K562 (cell line): ENCODE measurements at regions not wholly inside any gene's neighbourhood (a gene's known extent, or its start where the extent isn't known, plus 50 kb on each side); places are given as distances from the start of the nearest gene placed in this dataset.

Experiments used
- ATAC-seq: fragments of 200-7000 bp; cut with Tn5 transposase; 3 replicates; pipeline ENCODE4 v1.9.1; 2020; ENCODE audit warnings: moderate library complexity
- BruUV-seq: library from RNA; stranded (reverse); fragments of 400-500 nt; replicated peaks from 2 replicates; lab custom pipeline; 2021; lab: Mats Ljungman, UMichigan
- CTCF ChIA-PET: fragments of 300-600 bp; formaldehyde crosslinking; extraction: SDS; loops from one replicate; lab custom pipeline; 2021; ENCODE audit warnings: low intra/inter-chr PET ratio; lab: Yijun Ruan, JAX
- POLR2A ChIA-PET: fragments of 300-600, 350-650 bp; sonication (Branson Sonifier 250); formaldehyde crosslinking; extraction: SDS; loops from one replicate; lab custom pipeline; 2021; ENCODE audit warnings: antibody characterized with exemption, inconsistent platforms; lab: Yijun Ruan, JAX
- DNase-seq, 4 experiments: peaks; one replicate each; pipeline versions ENCODE4 v3.0.0 to v3.0.0-alpha.2; 2011 to 2018; ENCODE audit warnings: low spot score in 3 of 4, mixed read lengths in 3 of 4; ENCODE audit errors: extremely low read depth in 1 of 4
- FAIRE-seq: peaks from 2 replicates; lab custom pipeline; 2011; peaks lifted over from hg19 to GRCh38; lab: Jason Lieb, UNC
- H2AFZ ChIP-seq: 2 replicates; pipeline ENCODE4 v1.6.0; 2011; ENCODE audit warnings: low read depth, low read length, control low read depth, inconsistent platforms
- H3K27ac ChIP-seq: fragments of 200-600 bp; 3 replicates; pipeline ENCODE4 v1.8.0; 2011; ENCODE audit warnings: low read depth, mild to moderate bottlenecking, control low read depth, inconsistent platforms, low read length, moderate library complexity, mixed read lengths; ENCODE audit errors: extremely low read depth
- H3K27me3 ChIP-seq, 2 experiments: fragments of 300-600 bp in 1 of 2; 2 replicates in 1 of 2; 3 replicates in 1 of 2; pipeline versions ENCODE4 v1.6.0 to v1.8.0; 2011; ENCODE audit warnings: inconsistent platforms in 2 of 2, low read length in 2 of 2, mild to moderate bottlenecking in 1 of 2, mixed read lengths in 1 of 2, moderate library complexity in 1 of 2; ENCODE audit not compliant: control insufficient read depth in 2 of 2, insufficient read depth in 2 of 2
- H3K36me3 ChIP-seq: fragments of 300-600 bp; 3 replicates; pipeline ENCODE4 v1.8.0; 2011; ENCODE audit warnings: mild to moderate bottlenecking, low read length, inconsistent platforms; ENCODE audit not compliant: control insufficient read depth, insufficient read depth
- H3K4me1 ChIP-seq, 2 experiments: fragments of 200-600 bp in 1 of 2; replicated peaks in 1 of 2; 2 replicates in 1 of 2; 3 replicates in 1 of 2; pipeline versions ENCODE4 v1.5.1 to v1.8.0; 2011; ENCODE audit warnings: inconsistent platforms in 2 of 2, low read length in 2 of 2, mild to moderate bottlenecking in 1 of 2, mixed read lengths in 1 of 2, moderate library complexity in 1 of 2; ENCODE audit not compliant: control insufficient read depth in 2 of 2, insufficient read depth in 2 of 2
- H3K4me2 ChIP-seq: 2 replicates; pipeline ENCODE4 v1.6.1; 2011; ENCODE audit warnings: low read length, control low read depth, inconsistent platforms, mixed read lengths; ENCODE audit not compliant: insufficient read depth
- H3K4me3 ChIP-seq: fragments of 200-600 bp; sonication (generic), shearing (Covaris generic); 2 replicates; pipeline ENCODE4 v1.5.1; 2016; ENCODE audit warnings: control low read depth, inconsistent platforms
- H3K79me2 ChIP-seq: fragments of 200-600 bp; 3 replicates; pipeline ENCODE4 v1.8.0; 2011; ENCODE audit warnings: low read length, inconsistent platforms; ENCODE audit not compliant: control insufficient read depth, insufficient read depth
- H3K9ac ChIP-seq, 2 experiments: 2 replicates each; pipeline versions ENCODE4 v1.6.0 to v1.6.1; 2011; ENCODE audit warnings: low read depth in 2 of 2, low read length in 2 of 2, control low read depth in 1 of 2, inconsistent platforms in 1 of 2, mild to moderate bottlenecking in 1 of 2, mixed read lengths in 1 of 2; ENCODE audit not compliant: insufficient read depth in 1 of 2
- H3K9me1 ChIP-seq: one replicate; pipeline ENCODE4 v1.6.0; 2011; ENCODE audit warnings: inconsistent platforms, mild to moderate bottlenecking, low read length, moderate library complexity; ENCODE audit not compliant: control insufficient read depth, insufficient read depth
- H3K9me3 ChIP-seq: replicated peaks from 2 replicates; pipeline ENCODE4 v1.5.1; 2011; ENCODE audit warnings: low read depth, low read length, inconsistent platforms; ENCODE audit not compliant: control insufficient read depth, insufficient read depth
- H4K20me1 ChIP-seq: replicated peaks from 2 replicates; pipeline ENCODE4 v1.6.1; 2011; ENCODE audit warnings: low read length, inconsistent platforms, mixed read lengths; ENCODE audit not compliant: control insufficient read depth, insufficient read depth
- CAMTA2 ChIP-seq: fragments of 250-450 bp; sonication (Bioruptor Pico); conservative IDR thresholded peaks from 2 replicates; pipeline ENCODE4 v1.5.1; 2022
- ETV5 ChIP-seq: sonication (generic); formaldehyde crosslinking; IDR thresholded peaks from 2 replicates; pipeline ENCODE4 v1.4.0; 2020; ENCODE audit warnings: low read depth, mild to moderate bottlenecking, missing genetic modification reagents
- FOXJ2 ChIP-seq: fragments of 200-800 bp; sonication (Bioruptor generic); IDR thresholded peaks from 2 replicates; pipeline ENCODE4 v1.6.1; 2016; ENCODE audit warnings: missing genetic modification characterization, missing compliant biosample characterization
- FOXP1 ChIP-seq: sonication (generic); formaldehyde crosslinking; IDR thresholded peaks from 2 replicates; pipeline ENCODE4 v1.8.0; 2022; ENCODE audit warnings: mild to moderate bottlenecking, missing genetic modification reagents
- GABPA ChIP-seq: fragments of 200-800 bp; sonication (Bioruptor generic); conservative IDR thresholded peaks from 2 replicates; pipeline ENCODE4 v1.6.1; 2016; ENCODE audit warnings: low read depth, missing genetic modification characterization, missing compliant biosample characterization
- MAFF ChIP-seq: IDR thresholded peaks from 2 replicates; pipeline ENCODE4 v1.6.1; 2012; ENCODE audit warnings: low read length, improper control_type of control experiment
- POLR2AphosphoS2 ChIP-seq: IDR thresholded peaks from 2 replicates; pipeline ENCODE4 v1.6.1; 2012; ENCODE audit warnings: low read length, improper control_type of control experiment
- TAF1 ChIP-seq: IDR thresholded peaks from 2 replicates; pipeline ENCODE4 v1.6.1; 2011; ENCODE audit warnings: mild to moderate bottlenecking, low read length, moderate library complexity; ENCODE audit not compliant: insufficient read depth, control insufficient read depth, severe bottlenecking; ENCODE audit errors: extremely low read depth
- TCFL5 ChIP-seq: fragments of 250-450 bp; sonication (Bioruptor Pico); conservative IDR thresholded peaks from 2 replicates; pipeline ENCODE4 v1.6.1; 2021; ENCODE audit warnings: mild to moderate bottlenecking, moderate library complexity, matching md5 sums
- ZBTB7A ChIP-seq: IDR thresholded peaks from 2 replicates; pipeline ENCODE4 v1.6.1; 2011; ENCODE audit warnings: low read depth, mild to moderate bottlenecking, low read length, moderate library complexity, borderline replicate concordance; ENCODE audit not compliant: control insufficient read depth
- ZNF140 ChIP-seq: fragments of 250-450 bp; sonication (Bioruptor Pico); IDR thresholded peaks from 2 replicates; pipeline ENCODE4 v1.8.0; 2021; ENCODE audit warnings: moderate library complexity, mild to moderate bottlenecking, inconsistent platforms
- ZNF165 ChIP-seq: fragments of 250-450 bp; sonication (Bioruptor Pico); IDR thresholded peaks from 2 replicates; pipeline ENCODE4 v1.4.0; 2020; ENCODE audit warnings: borderline replicate concordance
- ZNF282 ChIP-seq: sonication (generic); formaldehyde crosslinking; IDR thresholded peaks from 2 replicates; pipeline ENCODE4 v1.8.1; 2023; ENCODE audit warnings: missing genetic modification reagents
- ZNF316 ChIP-seq: fragments of 450-650 bp; IDR thresholded peaks from 2 replicates; pipeline ENCODE4 v1.6.1; 2016
- ZNF384 ChIP-seq: IDR thresholded peaks from 2 replicates; pipeline ENCODE4 v1.6.1; 2012; ENCODE audit warnings: low read depth, low read length, improper control_type of control experiment
- WGBS: fragments of 100-300 bp; shearing (Covaris generic); methylation state at CpG from one replicate; pipeline ENCODE4 v1.1.6; 2016; ENCODE audit warnings: low coverage, mixed read lengths; ENCODE audit not compliant: insufficient coverage; ENCODE audit errors: missing lambda C conversion rate; 5-methylcytosine and 5-hydroxymethylcytosine counted together
- in situ Hi-C: fragments of 300-500 bp; cut with MboI; formaldehyde crosslinking; loops from 4 replicates; pipeline ENCODE4 v1.15.0; 2018; ENCODE audit warnings: inconsistent platforms, mixed read lengths
- intact Hi-C: fragments of 100-400 bp; cut with micrococcal nuclease; formaldehyde crosslinking; loops from 2 replicates; pipeline ENCODE4 v1.14.2; 2022
- TF ChIP-seq, protein P1 (sequence below): IDR thresholded peaks from 2 replicates; pipeline ENCODE4 v1.6.1; 2011; ENCODE audit not compliant: insufficient read length; ENCODE audit errors: extremely low read depth
- TF ChIP-seq, protein P2 (sequence below): fragments of 450-650 bp; formaldehyde crosslinking; IDR thresholded peaks from 2 replicates; pipeline ENCODE4 v1.4.0; 2020; ENCODE audit warnings: mild to moderate bottlenecking, moderate library complexity

DNA sequence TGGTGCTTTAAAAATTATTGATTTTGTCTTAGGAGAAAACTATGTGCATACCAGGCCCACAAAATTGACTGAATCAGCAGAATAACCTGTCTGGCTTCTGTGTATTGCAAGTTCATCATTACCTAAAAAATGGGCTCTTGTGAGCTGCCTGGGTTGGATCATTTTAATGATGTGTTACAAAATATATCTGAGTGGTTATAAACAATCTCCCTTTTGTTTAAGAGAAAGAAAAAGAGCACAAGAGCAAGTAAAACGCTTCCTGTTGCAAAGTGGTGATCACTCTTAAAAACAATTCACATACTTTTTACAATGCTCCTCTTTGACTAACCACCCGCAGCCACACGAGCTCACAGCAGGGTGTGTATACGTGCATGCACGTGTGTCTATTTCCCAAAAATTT lies 335.1 kb downstream of the HDGFL1 start:
- FAIRE-seq: no peak

DNA sequence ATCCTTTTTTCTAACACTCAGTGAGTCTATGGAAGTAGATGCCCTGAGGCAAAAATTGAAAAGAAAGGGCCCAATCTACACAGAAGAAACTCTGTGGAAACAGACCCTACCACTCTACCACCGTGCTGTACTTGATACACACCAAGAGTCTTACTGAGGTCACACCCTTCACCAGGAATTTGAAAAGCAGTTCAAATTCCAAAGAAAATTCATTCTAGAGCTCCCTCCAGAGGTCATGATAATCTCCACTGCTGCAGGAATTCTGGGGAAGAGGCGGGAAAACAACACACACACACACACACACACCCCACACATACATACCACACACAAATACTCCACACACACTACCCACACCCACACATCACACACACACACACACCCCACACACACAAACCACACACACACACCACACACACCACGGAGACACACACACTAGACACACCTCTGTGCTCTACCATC lies 336.8 kb downstream of the HDGFL1 start:
- no peak overlapping the region for H3K4me2 ChIP-seq
- POLR2A ChIA-PET: no interaction called here
- CTCF ChIA-PET: no interaction called here
- BruUV-seq: no TSS peak
- ATAC-seq (no peak), DNase-seq (no peak), FAIRE-seq (no peak)
- H3K79me2 ChIP-seq: no peaks in the 10 kb centered on the region
- peaks cover 5% of the 10 kb centered on the region; the same call in 1 of the 2 replicates for H3K9me3 ChIP-seq
- H4K20me1 ChIP-seq: no peaks in the 10 kb centered on the region
- 3% methylated on average over 3 of the region's 3 CpGs for WGBS
- H2AFZ ChIP-seq: no peak overlapping the region
- no peak overlapping the region for H3K4me3 ChIP-seq
- H3K27me3 ChIP-seq: no peaks in the 10 kb centered on the region
- H3K9me1 ChIP-seq: no peaks in the 10 kb centered on the region
- no peaks in the 10 kb centered on the region for H3K4me1 ChIP-seq
- intact Hi-C loops (no loop called here), in situ Hi-C loops (no loop called here)
- no peaks in the 10 kb centered on the region for H3K36me3 ChIP-seq
- H3K27ac ChIP-seq: no peak overlapping the region
- H3K9ac ChIP-seq: no peak overlapping the region
- TF ChIP-seq ZNF165: no peak
- TF ChIP-seq, protein P1, sequence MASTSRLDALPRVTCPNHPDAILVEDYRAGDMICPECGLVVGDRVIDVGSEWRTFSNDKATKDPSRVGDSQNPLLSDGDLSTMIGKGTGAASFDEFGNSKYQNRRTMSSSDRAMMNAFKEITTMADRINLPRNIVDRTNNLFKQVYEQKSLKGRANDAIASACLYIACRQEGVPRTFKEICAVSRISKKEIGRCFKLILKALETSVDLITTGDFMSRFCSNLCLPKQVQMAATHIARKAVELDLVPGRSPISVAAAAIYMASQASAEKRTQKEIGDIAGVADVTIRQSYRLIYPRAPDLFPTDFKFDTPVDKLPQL: no peak
- no peak for TF ChIP-seq ZNF140 (CRISPR knock-in tag)
- no peak for TF ChIP-seq ETV5 (CRISPR knock-in tag)
- no peak for TF ChIP-seq FOXJ2
- no peak for TF ChIP-seq TCFL5 (CRISPR knock-in tag)
- TF ChIP-seq ZNF282 (CRISPR knock-in tag): no peak
- no peak for TF ChIP-seq ZNF384
- no peak for TF ChIP-seq FOXP1 (CRISPR knock-in tag)
- TF ChIP-seq CAMTA2 (CRISPR knock-in tag): no peak
- TF ChIP-seq, protein P2, sequence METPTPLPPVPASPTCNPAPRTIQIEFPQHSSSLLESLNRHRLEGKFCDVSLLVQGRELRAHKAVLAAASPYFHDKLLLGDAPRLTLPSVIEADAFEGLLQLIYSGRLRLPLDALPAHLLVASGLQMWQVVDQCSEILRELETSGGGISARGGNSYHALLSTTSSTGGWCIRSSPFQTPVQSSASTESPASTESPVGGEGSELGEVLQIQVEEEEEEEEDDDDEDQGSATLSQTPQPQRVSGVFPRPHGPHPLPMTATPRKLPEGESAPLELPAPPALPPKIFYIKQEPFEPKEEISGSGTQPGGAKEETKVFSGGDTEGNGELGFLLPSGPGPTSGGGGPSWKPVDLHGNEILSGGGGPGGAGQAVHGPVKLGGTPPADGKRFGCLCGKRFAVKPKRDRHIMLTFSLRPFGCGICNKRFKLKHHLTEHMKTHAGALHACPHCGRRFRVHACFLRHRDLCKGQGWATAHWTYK (CRISPR knock-in tag): no peak
- TF ChIP-seq POLR2AphosphoS2: no peak
- no peak for TF ChIP-seq GABPA (tag)
- no peak for TF ChIP-seq TAF1

More for the DNA sequence above, 335.1 kb downstream of the HDGFL1 start:
- 0% methylated on average over 5 of the region's 5 CpGs for WGBS
- ChIA-PET POLR2A (interaction anchor here (0.5 kb wide), 1 partner anchor 165 kb away, joined by 4 read pairs; no protein-coding TSS in a partner anchor), CTCF (no interaction called here)
- DNase-seq: no peak
- H3K27me3 ChIP-seq: no peaks in the 10 kb centered on the region
- no peak overlapping the region for H2AFZ ChIP-seq
- intact Hi-C loops (no loop called here), in situ Hi-C loops (no loop called here)
- no peaks in the 10 kb centered on the region for H3K9me1 ChIP-seq
- H3K9ac ChIP-seq: no peak overlapping the region
- BruUV-seq: no TSS peak
- no peaks in the 10 kb centered on the region for H3K4me1 ChIP-seq
- TF ChIP-seq MAFF: peak; percentile 43; the same call in 1 of the 2 replicates
- no peak for TF ChIP-seq ZBTB7A
- TF ChIP-seq ZNF316: peak; percentile 30; the same call in 1 of the 2 replicates
- peaks cover 5% of the 10 kb centered on the region; the same call in 1 of the 2 replicates for H3K9me3 ChIP-seq
- H3K36me3 ChIP-seq: no peaks in the 10 kb centered on the region
- no peak overlapping the region for H3K27ac ChIP-seq
- no peak overlapping the region for H3K4me2 ChIP-seq
- no peak for ATAC-seq
- no peaks in the 10 kb centered on the region for H3K79me2 ChIP-seq
- H3K4me3 ChIP-seq: no peak overlapping the region
- no peaks in the 10 kb centered on the region for H4K20me1 ChIP-seq
